Ovary (tissue), 3 donors: ENCODE measurements at regions not wholly inside any gene's neighbourhood (a gene's known extent, or its start where the extent isn't known, plus 50 kb on each side); places are given as distances from the start of the nearest gene placed in this dataset.

Source experiments
- EP300 ChIP-seq: sonication (generic); formaldehyde crosslinking; IDR thresholded peaks from one replicate; pipeline ENCODE4 v1.6.1; 2017; ENCODE audit warnings: antibody characterized with exemption
- POLR2A ChIP-seq: fragments of 450-650 bp; IDR thresholded peaks from one replicate; pipeline ENCODE4 v1.6.1; 2017; ENCODE audit warnings: antibody characterized with exemption, mild to moderate bottlenecking, moderate library complexity
- TF ChIP-seq, protein P1 (sequence below), 3 donors: fragments of 450-650 bp in 2 of 3; fragments of 200-600 bp in 1 of 3; IDR thresholded peaks; one replicate each; pipeline versions ENCODE4 v1.5.1 to v1.8.0; 2016 to 2022; ENCODE audit warnings: antibody characterized with exemption in 3 of 3, mild to moderate bottlenecking in 1 of 3
- donor health status: DM: no; HTN: no; CAD: no.

DNA sequence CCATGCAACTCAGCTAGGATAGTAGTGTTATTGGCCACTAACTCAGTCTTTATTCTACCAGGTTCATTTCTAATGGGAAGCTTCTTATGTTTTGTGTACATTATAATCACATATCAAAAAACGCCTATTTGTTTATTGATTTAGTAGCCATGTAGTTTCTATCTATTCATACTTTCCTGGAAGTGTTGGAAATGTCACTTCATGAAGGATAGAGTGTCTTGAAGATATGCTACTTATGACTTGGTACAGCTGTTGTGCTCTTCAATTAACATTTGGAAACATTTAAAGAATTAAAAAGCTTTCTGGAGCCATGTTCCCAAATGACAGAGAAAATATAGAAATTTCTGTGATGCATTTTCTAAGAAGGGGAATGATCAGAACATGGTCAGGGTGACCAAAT lies 307.5 kb downstream of the ETNK1 start:
- TF ChIP-seq, protein P1, sequence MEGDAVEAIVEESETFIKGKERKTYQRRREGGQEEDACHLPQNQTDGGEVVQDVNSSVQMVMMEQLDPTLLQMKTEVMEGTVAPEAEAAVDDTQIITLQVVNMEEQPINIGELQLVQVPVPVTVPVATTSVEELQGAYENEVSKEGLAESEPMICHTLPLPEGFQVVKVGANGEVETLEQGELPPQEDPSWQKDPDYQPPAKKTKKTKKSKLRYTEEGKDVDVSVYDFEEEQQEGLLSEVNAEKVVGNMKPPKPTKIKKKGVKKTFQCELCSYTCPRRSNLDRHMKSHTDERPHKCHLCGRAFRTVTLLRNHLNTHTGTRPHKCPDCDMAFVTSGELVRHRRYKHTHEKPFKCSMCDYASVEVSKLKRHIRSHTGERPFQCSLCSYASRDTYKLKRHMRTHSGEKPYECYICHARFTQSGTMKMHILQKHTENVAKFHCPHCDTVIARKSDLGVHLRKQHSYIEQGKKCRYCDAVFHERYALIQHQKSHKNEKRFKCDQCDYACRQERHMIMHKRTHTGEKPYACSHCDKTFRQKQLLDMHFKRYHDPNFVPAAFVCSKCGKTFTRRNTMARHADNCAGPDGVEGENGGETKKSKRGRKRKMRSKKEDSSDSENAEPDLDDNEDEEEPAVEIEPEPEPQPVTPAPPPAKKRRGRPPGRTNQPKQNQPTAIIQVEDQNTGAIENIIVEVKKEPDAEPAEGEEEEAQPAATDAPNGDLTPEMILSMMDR (IDR thresholded peaks at IDR 0.05): no peak
- TF ChIP-seq POLR2A (no peak), EP300 (no peak)
